Psoas muscle (tissue), 7 donors: ENCODE measurements at regions not wholly inside any gene's neighbourhood (a gene's known extent, or its start where the extent isn't known, plus 50 kb on each side); places are given as distances from the start of the nearest gene placed in this dataset.
A peak's percentile ranks its signal among the peaks of the same experiment; 100 is the strongest.

ENCODE experiments used
- ATAC-seq, 4 donors: fragments of 200-7000 bp; cut with Tn5 transposase; one replicate each; pipeline ENCODE4 v1.9.1; 2020; ENCODE audit warnings: moderate library complexity in 3 of 4, mild to moderate bottlenecking in 2 of 4
- DNase-seq, 2 donors: peaks; one replicate each; pipeline ENCODE4 v3.0.0-alpha.2; 2020
- H3K27ac ChIP-seq: fragments of 200-600 bp; one replicate; pipeline ENCODE4 v1.8.0; 2022
- H3K27me3 ChIP-seq, 3 donors: fragments of 200-600 bp in 1 of 3; one replicate each; pipeline versions ENCODE4 v1.6.1 to v1.8.0; 2013 to 2022; ENCODE audit warnings: low read length in 2 of 3, mild to moderate bottlenecking in 2 of 3, moderate library complexity in 1 of 3; ENCODE audit not compliant: insufficient read depth in 3 of 3
- H3K36me3 ChIP-seq, 2 donors: fragments of 200-600 bp in 1 of 2; one replicate each; pipeline versions ENCODE4 v1.6.1 to v1.8.0; 2013 to 2022; ENCODE audit warnings: low read depth in 1 of 2, mild to moderate bottlenecking in 1 of 2, moderate library complexity in 1 of 2; ENCODE audit not compliant: insufficient read depth in 1 of 2
- H3K4me1 ChIP-seq: fragments of 200-600 bp; one replicate; pipeline ENCODE4 v1.8.0; 2022
- H3K4me3 ChIP-seq: fragments of 200-600 bp; one replicate; pipeline ENCODE4 v1.8.0; 2022; ENCODE audit warnings: mild to moderate bottlenecking
- H3K9me3 ChIP-seq: fragments of 200-600 bp; one replicate; pipeline ENCODE4 v1.8.0; 2022
- WGBS, 3 donors: extraction: QIAGEN DNeasy Blood & Tissue Kit; methylation state at CpG; one replicate each; pipeline versions ENCODE4 v1.1.6 to v1.1.7; 2013; 5-methylcytosine and 5-hydroxymethylcytosine counted together
- intact Hi-C, 2 donors: fragments of 100-400 bp; cut with DNase I; formaldehyde crosslinking; loops; one replicate each; pipeline versions ENCODE4 v1.11.0 to v1.14.2; 2022
- TF ChIP-seq, protein P1 (sequence below): fragments of 200-600 bp; IDR thresholded peaks from one replicate; pipeline ENCODE4 v1.8.0; 2022; ENCODE audit warnings: antibody characterized with exemption
- donor health status: healthy with polysubstance abuse.
- donor health status: DM: no; HTN: no; CAD: no; lungs with moderate emphysema.
- donor health status: Bipolar disorder and iron deficiency.
- donor health status: healthy.
- donor health status: DM: yes; HTN: yes; CAD: no.
- donor health status: DM: no; HTN: no; CAD: no.
- donor health status: DM: yes; HTN: yes; CAD: no.

DNA sequence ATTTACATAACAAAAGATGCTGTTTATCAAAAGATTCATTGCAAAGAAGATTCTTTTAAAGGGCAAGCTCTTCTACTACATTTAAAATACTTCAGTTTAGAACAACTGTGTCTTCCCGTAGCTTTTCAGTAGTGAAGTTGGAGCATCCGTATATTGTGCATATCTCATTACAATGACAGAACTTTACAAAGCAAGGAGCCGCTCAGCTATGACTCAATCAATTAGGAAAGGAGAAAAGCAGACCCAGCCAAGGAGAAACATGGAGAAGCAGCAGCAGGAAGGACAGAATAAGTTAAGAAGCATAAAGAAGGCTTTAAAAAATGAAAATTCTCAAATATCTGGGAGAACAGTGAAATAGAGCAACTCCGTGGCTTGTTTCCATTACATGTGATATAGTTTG, 132.6 kb upstream of the SMLR1 start:
- no peak overlapping the region for H3K4me3 ChIP-seq
- TF ChIP-seq, protein P1, sequence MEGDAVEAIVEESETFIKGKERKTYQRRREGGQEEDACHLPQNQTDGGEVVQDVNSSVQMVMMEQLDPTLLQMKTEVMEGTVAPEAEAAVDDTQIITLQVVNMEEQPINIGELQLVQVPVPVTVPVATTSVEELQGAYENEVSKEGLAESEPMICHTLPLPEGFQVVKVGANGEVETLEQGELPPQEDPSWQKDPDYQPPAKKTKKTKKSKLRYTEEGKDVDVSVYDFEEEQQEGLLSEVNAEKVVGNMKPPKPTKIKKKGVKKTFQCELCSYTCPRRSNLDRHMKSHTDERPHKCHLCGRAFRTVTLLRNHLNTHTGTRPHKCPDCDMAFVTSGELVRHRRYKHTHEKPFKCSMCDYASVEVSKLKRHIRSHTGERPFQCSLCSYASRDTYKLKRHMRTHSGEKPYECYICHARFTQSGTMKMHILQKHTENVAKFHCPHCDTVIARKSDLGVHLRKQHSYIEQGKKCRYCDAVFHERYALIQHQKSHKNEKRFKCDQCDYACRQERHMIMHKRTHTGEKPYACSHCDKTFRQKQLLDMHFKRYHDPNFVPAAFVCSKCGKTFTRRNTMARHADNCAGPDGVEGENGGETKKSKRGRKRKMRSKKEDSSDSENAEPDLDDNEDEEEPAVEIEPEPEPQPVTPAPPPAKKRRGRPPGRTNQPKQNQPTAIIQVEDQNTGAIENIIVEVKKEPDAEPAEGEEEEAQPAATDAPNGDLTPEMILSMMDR: no peak
- no peaks in the 10 kb centered on the region for H3K27me3 ChIP-seq
- no peaks in the 10 kb centered on the region for H3K9me3 ChIP-seq
- H3K27ac ChIP-seq: no peak overlapping the region
- H3K4me1 ChIP-seq: no peaks in the 10 kb centered on the region
- ATAC-seq (no peak), DNase-seq (no peak)
- H3K36me3 ChIP-seq: no peaks in the 10 kb centered on the region
- intact Hi-C loops: loop anchor here in 1 of 2 donors (5.0 kb wide), 1 partner anchor 372 kb away; no protein-coding TSS in a partner anchor
- 53 to 66% (median 62%) methylated on average over 4 of the region's 4 CpGs for whole genome bisulfite sequencing, 3 donors

DNA sequence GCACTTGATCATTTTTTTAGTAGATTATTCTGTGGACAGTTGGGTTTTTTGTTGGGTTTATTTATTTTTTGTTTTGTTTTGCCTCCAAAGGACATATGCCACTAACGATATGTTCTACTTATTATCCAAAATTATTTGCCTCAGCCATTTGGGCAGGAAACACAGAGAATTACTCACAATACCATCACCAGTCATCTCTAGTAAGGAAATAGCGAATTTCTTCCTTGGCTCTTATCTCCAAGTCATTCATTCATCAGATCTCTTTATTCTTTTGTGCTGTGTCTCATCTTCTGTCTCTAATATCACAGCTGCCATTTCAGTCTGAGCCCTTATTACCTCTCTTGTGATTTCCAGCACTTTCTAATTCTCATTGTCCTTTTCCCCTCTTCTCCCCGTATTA, 130.4 kb upstream of the SMLR1 start:
- ATAC-seq: no peak
- TF ChIP-seq, protein P1: no peak
- no peaks in the 10 kb centered on the region for H3K27me3 ChIP-seq
- no peaks in the 10 kb centered on the region for H3K4me1 ChIP-seq
- H3K27ac ChIP-seq: no peak overlapping the region
- H3K9me3 ChIP-seq: no peaks in the 10 kb centered on the region
- DNase-seq: no peak
- intact Hi-C loops: loop anchor here in 1 of 2 donors (5.0 kb wide), 1 partner anchor 375 kb away; no protein-coding TSS in a partner anchor
- no peaks in the 10 kb centered on the region for H3K36me3 ChIP-seq
- H3K4me3 ChIP-seq: no peak overlapping the region
- WGBS, 3 donors: 62 to 69% (median 64%) methylated on average over 3 of the region's 3 CpGs

DNA sequence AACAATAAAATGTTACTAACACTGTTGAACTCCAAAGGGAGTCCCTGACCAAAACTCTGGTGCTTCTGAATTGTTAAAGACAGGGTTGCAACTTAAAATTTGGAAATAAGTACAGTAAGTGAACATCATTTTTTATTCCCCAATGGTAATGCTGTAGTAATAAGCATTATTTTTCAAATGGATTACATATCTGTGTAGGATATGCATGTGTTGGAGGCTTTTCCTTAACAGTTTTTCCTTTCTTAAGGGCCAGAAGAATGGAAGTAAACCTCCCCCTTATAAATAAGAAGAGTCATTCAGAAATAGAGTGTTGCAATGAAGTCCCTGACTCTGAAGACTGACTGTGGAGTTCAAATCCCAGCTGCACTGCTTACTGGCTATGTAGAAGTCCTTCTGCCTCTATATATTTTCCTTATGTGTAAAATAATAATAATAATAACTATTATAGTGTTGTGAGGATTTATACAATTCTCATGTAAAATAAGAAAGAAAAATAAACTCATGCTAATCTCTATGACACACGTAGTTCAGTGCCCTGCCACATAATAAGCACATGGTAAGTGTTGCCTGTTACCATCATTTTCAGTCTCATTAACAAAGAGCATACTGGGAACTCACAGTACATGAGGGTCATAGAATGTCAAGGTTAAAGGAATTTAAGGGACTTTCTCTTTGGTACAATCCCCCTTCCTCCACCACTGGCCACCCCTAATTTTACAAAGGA, 129.8 kb upstream of the SMLR1 start:
- DNase-seq: no peak
- no peaks in the 10 kb centered on the region for H3K4me1 ChIP-seq
- no peak overlapping the region for H3K4me3 ChIP-seq
- no peaks in the 10 kb centered on the region for H3K9me3 ChIP-seq
- intact Hi-C loops: loop anchor here in 1 of 2 donors (5.0 kb wide), 1 partner anchor 375 kb away; no protein-coding TSS in a partner anchor
- no peaks in the 10 kb centered on the region for H3K36me3 ChIP-seq
- H3K27me3 ChIP-seq: no peaks in the 10 kb centered on the region
- WGBS, 3 donors: 20 to 46% (median 32%) methylated on average over 1 of the region's 1 CpG
- TF ChIP-seq, protein P1: no peak
- no peak overlapping the region for H3K27ac ChIP-seq
- peak in 1 of 4 donors; percentile 20 for ATAC-seq

GRCh38 chr6:130697995-130698535, 129.1 kb upstream of the SMLR1 start:
- intact Hi-C loops: loop anchor here (2.0 to 5.0 kb wide), 2 partner anchors 375 to 376 kb away; no protein-coding TSS in a partner anchor
- H3K36me3 ChIP-seq: no peaks in the 10 kb centered on the region
- peak; percentile 40 to 76 (median 62) for ATAC-seq
- H3K9me3 ChIP-seq: no peaks in the 10 kb centered on the region
- no peaks in the 10 kb centered on the region for H3K27me3 ChIP-seq
- TF ChIP-seq, protein P1: peak; percentile 66
- H3K4me1 ChIP-seq: no peaks in the 10 kb centered on the region
- DNase-seq: no peak
- H3K27ac ChIP-seq: no peak overlapping the region
- H3K4me3 ChIP-seq: no peak overlapping the region
- 18 to 32% (median 27%) methylated on average over 4 of the region's 4 CpGs for WGBS, 3 donors
